Muscle layer of duodenum (tissue), 2 donors: ENCODE measurements at regions not wholly inside any gene's neighbourhood (a gene's known extent, or its start where the extent isn't known, plus 50 kb on each side); places are given as distances from the start of the nearest gene placed in this dataset.

Source experiments
- H3K27ac ChIP-seq: one replicate; pipeline ENCODE4 v1.7.0; 2013; ENCODE audit warnings: mild to moderate bottlenecking, low read length
- H3K27me3 ChIP-seq: one replicate; pipeline ENCODE4 v1.7.0; 2013; ENCODE audit warnings: low read depth, mild to moderate bottlenecking, control low read depth, low read length
- H3K36me3 ChIP-seq, 2 donors: one replicate each; pipeline ENCODE4 v1.7.0; 2013; ENCODE audit warnings: low read length in 2 of 2, control low read depth in 1 of 2, mild to moderate bottlenecking in 1 of 2; ENCODE audit not compliant: insufficient read depth in 2 of 2, control insufficient read depth in 1 of 2
- H3K4me1 ChIP-seq, 2 donors: one replicate each; pipeline ENCODE4 v1.7.0; 2013; ENCODE audit warnings: low read length in 2 of 2, mild to moderate bottlenecking in 2 of 2, control low read depth in 1 of 2, moderate library complexity in 1 of 2; ENCODE audit not compliant: insufficient read depth in 2 of 2, control insufficient read depth in 1 of 2
- H3K4me3 ChIP-seq, 2 donors: one replicate each; pipeline ENCODE4 v1.7.0; 2013; ENCODE audit warnings: low read length in 2 of 2, low read depth in 1 of 2, mild to moderate bottlenecking in 1 of 2
- H3K9me3 ChIP-seq, 2 donors: one replicate each; pipeline ENCODE4 v1.7.0; 2013; ENCODE audit warnings: low read length in 2 of 2, control low read depth in 1 of 2, mild to moderate bottlenecking in 1 of 2; ENCODE audit not compliant: control insufficient read depth in 1 of 2
- donor health status: healthy.

GRCh38 chr9:695252-695651 is 146.2 kb upstream of the DMRT1 start:
- H3K36me3 ChIP-seq = peaks cover 0 to 7% of the 10 kb centered on the region in 2 donors
- H3K4me1 ChIP-seq = peaks cover 23 to 47% of the 10 kb centered on the region in 2 donors
- H3K27ac ChIP-seq = peak overlapping the region; percentile 96
- no peaks in the 10 kb centered on the region for H3K9me3 ChIP-seq
- H3K4me3 ChIP-seq = peak overlapping the region; percentile 41 to 51
- no peaks in the 10 kb centered on the region for H3K27me3 ChIP-seq

- Histone ChIP-seq H3K4me3 (no peak overlapping the region), H3K27ac (peak overlapping the region; percentile 71), H3K4me1 (peaks cover 23 to 50% of the 10 kb centered on the region in 2 donors), H3K9me3 (no peaks in the 10 kb centered on the region), H3K36me3 (peaks cover 0 to 7% of the 10 kb centered on the region in 2 donors), H3K27me3 (no peaks in the 10 kb centered on the region)
Observed at GRCh38 chr9:696332-697323, 144.9 kb upstream of the DMRT1 start.

DNA sequence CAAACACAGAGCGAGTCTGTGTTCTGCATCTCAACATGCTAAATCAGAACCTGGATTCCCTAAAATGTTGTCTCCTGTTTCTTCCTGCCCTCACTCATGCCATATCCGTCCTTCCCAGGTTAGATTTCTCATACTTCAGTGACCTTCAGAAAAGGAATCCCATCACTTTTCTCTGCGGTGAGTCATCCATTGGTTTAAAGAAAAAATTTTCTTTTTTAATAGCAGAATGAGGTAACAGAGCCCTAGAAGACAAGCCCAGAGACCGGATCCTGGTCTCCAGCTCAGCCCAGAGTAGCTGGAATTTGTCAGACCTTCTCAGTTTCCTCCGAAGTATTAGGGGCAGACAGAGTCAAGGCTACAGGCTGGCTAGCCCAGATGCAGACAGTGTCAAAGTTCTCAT is 143.2 kb upstream of the DMRT1 start:
- Histone ChIP-seq H3K27me3 (no peaks in the 10 kb centered on the region), H3K36me3 (peaks cover 0 to 7% of the 10 kb centered on the region in 2 donors), H3K27ac (peak overlapping the region; percentile 25), H3K9me3 (no peaks in the 10 kb centered on the region), H3K4me3 (no peak overlapping the region), H3K4me1 (peaks cover 20 to 41% of the 10 kb centered on the region in 2 donors)

DNA sequence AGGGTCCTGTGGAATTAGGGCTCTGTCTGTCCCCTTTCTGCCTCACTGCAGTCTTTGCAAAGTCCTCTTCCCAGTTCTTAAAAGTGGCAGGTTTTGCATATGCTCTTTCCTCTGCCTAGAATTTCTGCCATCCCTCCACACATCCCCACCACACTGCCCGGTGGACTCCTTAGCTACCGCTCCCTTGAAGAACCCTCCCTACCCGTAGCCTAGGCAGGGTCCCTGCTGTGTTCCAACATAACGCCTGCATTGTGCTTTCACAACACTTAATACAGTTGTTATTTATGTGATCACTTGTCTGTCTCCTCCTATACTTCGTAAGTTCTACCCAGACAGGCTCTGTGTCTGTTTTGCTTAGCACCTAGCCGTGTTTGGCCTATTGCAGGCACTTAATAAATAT is 142.5 kb upstream of the DMRT1 start:
- no peaks in the 10 kb centered on the region for H3K27me3 ChIP-seq
- no peaks in the 10 kb centered on the region for H3K9me3 ChIP-seq
- H3K4me3 ChIP-seq = no peak overlapping the region
- H3K4me1 ChIP-seq = peaks cover 18 to 46% of the 10 kb centered on the region in 2 donors
- peaks cover 0 to 7% of the 10 kb centered on the region in 2 donors for H3K36me3 ChIP-seq
- peak overlapping the region; percentile 7 for H3K27ac ChIP-seq

DNA sequence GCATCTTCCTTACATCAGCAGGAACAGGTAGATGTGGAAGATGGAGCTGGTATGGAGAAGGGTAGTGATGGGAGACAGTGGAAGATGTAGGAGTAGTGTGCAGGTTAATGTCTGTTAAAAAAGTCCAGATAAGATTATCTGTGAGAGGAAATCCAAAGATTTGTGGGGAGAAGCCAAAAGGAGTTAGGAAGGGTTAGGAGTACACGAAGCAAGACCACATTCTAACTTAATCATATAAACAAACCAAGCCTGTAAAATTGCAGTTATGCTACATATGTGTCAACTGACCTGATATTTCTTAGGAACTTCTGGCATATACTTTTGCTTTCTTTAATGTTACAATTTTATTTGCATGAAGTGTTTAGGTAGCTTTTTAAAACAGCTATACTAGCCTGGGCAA is 142.1 kb upstream of the DMRT1 start:
- no peak overlapping the region for H3K4me3 ChIP-seq
- peak overlapping the region; percentile 7 for H3K27ac ChIP-seq
- peaks cover 0 to 3% of the 10 kb centered on the region in 2 donors for H3K36me3 ChIP-seq
- H3K4me1 ChIP-seq = peaks cover 16 to 46% of the 10 kb centered on the region in 2 donors
- H3K27me3 ChIP-seq = no peaks in the 10 kb centered on the region
- H3K9me3 ChIP-seq = no peaks in the 10 kb centered on the region

- Histone ChIP-seq H3K36me3 (no peaks in the 10 kb centered on the region), H3K27me3 (no peaks in the 10 kb centered on the region), H3K4me3 (no peak overlapping the region), H3K27ac (peak overlapping the region; percentile 0), H3K9me3 (no peaks in the 10 kb centered on the region), H3K4me1 (peaks cover 4 to 35% of the 10 kb centered on the region in 2 donors)
Observed at GRCh38 chr9:700365-701282, 140.9 kb upstream of the DMRT1 start.

DNA sequence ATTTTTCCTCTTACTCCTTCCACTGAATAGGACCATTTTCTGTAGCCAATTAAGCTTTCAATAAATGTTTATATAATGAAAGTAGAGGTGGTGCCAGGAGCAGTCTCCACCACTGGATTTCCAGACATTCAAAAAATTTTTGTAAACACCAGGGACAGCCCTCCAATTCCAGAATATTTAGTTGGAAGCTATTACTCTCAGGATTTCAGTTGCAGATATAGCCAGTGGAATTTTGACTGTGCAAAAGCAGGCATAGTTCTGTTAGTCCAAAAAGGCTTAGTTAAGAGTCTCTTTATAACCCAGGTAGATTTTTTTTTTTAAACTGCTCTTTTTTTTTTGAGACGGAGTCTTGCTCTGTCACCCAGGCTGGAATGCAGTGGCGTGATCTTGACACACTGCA is 138.1 kb upstream of the DMRT1 start:
- no peaks in the 10 kb centered on the region for H3K9me3 ChIP-seq
- H3K36me3 ChIP-seq = no peaks in the 10 kb centered on the region
- no peaks in the 10 kb centered on the region for H3K27me3 ChIP-seq
- H3K4me1 ChIP-seq = peaks cover 0 to 24% of the 10 kb centered on the region in 2 donors
- H3K4me3 ChIP-seq = no peak overlapping the region
- no peak overlapping the region for H3K27ac ChIP-seq

- Histone ChIP-seq H3K27me3 (no peaks in the 10 kb centered on the region), H3K27ac (peak overlapping the region; percentile 85), H3K4me1 (peaks cover 3 to 13% of the 10 kb centered on the region in 2 donors), H3K4me3 (peak overlapping the region; percentile 57 to 80), H3K9me3 (no peaks in the 10 kb centered on the region), H3K36me3 (peaks cover 2 to 6% of the 10 kb centered on the region in 2 donors)
Observed at GRCh38 chr9:706073-706472, 135.4 kb upstream of the DMRT1 start.

- peaks cover 3 to 14% of the 10 kb centered on the region in 2 donors for H3K4me1 ChIP-seq
- no peaks in the 10 kb centered on the region for H3K9me3 ChIP-seq
- peaks cover 9 to 13% of the 10 kb centered on the region in 2 donors for H3K36me3 ChIP-seq
- peak overlapping the region; percentile 85 for H3K27ac ChIP-seq
- H3K4me3 ChIP-seq = peak overlapping the region; percentile 57 to 80
- no peaks in the 10 kb centered on the region for H3K27me3 ChIP-seq
Observed at GRCh38 chr9:706606-707459, 134.7 kb upstream of the DMRT1 start.

- Histone ChIP-seq H3K27ac (peak overlapping the region; percentile 93), H3K27me3 (no peaks in the 10 kb centered on the region), H3K9me3 (no peaks in the 10 kb centered on the region), H3K4me1 (peaks cover 3 to 23% of the 10 kb centered on the region in 2 donors), H3K36me3 (peaks cover 19 to 23% of the 10 kb centered on the region in 2 donors), H3K4me3 (peak overlapping the region; percentile 25 to 63)
Observed at GRCh38 chr9:708182-708550, 133.3 kb upstream of the DMRT1 start.
